GM12878 (cell line): ENCODE measurements at regions not wholly inside any gene's neighbourhood (a gene's known extent, or its start where the extent isn't known, plus 50 kb on each side); places are given as distances from the start of the nearest gene placed in this dataset.

Source experiments
- ATAC-seq: fragments of 200-7000 bp; cut with Tn5 transposase; 3 replicates; pipeline ENCODE4 v1.9.1; 2020; ENCODE audit warnings: mild to moderate bottlenecking, moderate library complexity
- BruUV-seq: library from RNA; stranded (reverse); fragments of 400-500 nt; replicated peaks from 2 replicates; lab custom pipeline; 2021; lab: Mats Ljungman, UMichigan
- CTCF ChIA-PET: fragments of 300-600 bp; sonication (Branson Sonifier 250); formaldehyde crosslinking; extraction: SDS; loops from one replicate; lab custom pipeline; 2021; ENCODE audit warnings: inconsistent platforms; lab: Yijun Ruan, JAX
- POLR2A ChIA-PET: fragments of 350-600 bp; formaldehyde crosslinking; extraction: SDS; loops from one replicate; lab custom pipeline; 2021; ENCODE audit warnings: inconsistent platforms; lab: Charles Lee
- RAD21 ChIA-PET: fragments of 300-600 bp; sonication (Branson Sonifier 250); formaldehyde crosslinking; loops from one replicate; lab custom pipeline; 2023; ENCODE audit warnings: antibody characterized with exemption; ENCODE audit not compliant: unreplicated experiment; lab: Charles Lee
- SMC1A ChIA-PET: fragments of 300-600 bp; sonication (Branson Sonifier 250); formaldehyde crosslinking; loops from one replicate; lab custom pipeline; 2023; ENCODE audit not compliant: unreplicated experiment, uncharacterized antibody; lab: Charles Lee
- DNase-seq: peaks from one replicate; pipeline ENCODE4 v3.0.0-alpha.2; 2011; ENCODE audit warnings: low read depth, low spot score
- FAIRE-seq: peaks from 3 replicates; lab custom pipeline; 2011; peaks lifted over from hg19 to GRCh38; lab: Jason Lieb, UNC
- H2AFZ ChIP-seq: 2 replicates; pipeline ENCODE4 v1.6.0; 2011; ENCODE audit warnings: low read depth, low read length, control low read depth; ENCODE audit not compliant: control insufficient read depth
- H3K27ac ChIP-seq: 2 replicates; pipeline ENCODE4 v1.5.1; 2011; ENCODE audit warnings: control low read depth; ENCODE audit not compliant: control insufficient read depth, insufficient read depth
- H3K27me3 ChIP-seq, 2 experiments: replicated peaks in 1 of 2; 2 replicates each; pipeline versions ENCODE4 v1.6.0 to v1.6.1; 2011; ENCODE audit warnings: low read length in 1 of 2; ENCODE audit not compliant: control insufficient read depth in 2 of 2, insufficient read depth in 2 of 2
- H3K36me3 ChIP-seq, 2 experiments: 2 replicates each; pipeline ENCODE4 v1.5.1; 2011; ENCODE audit warnings: low read length in 1 of 2; ENCODE audit not compliant: control insufficient read depth in 2 of 2, insufficient read depth in 2 of 2
- H3K4me1 ChIP-seq: 2 replicates; pipeline ENCODE4 v1.6.1; 2011; ENCODE audit warnings: mild to moderate bottlenecking, low read length, moderate library complexity, mixed read lengths; ENCODE audit not compliant: control insufficient read depth, insufficient read depth
- H3K4me2 ChIP-seq: 2 replicates; pipeline ENCODE4 v1.6.0; 2011; ENCODE audit warnings: control low read depth; ENCODE audit not compliant: control insufficient read depth, insufficient read depth
- H3K4me3 ChIP-seq: fragments of 200-600 bp; sonication (generic); 2 replicates; pipeline ENCODE4 v1.5.1; 2016
- H3K79me2 ChIP-seq: 2 replicates; pipeline ENCODE4 v1.6.0; 2011; ENCODE audit warnings: low read length; ENCODE audit not compliant: control insufficient read depth, insufficient read depth
- H3K9ac ChIP-seq: 2 replicates; pipeline ENCODE4 v1.8.0; 2011; ENCODE audit warnings: low read length, control low read depth, mixed read lengths; ENCODE audit not compliant: control insufficient read depth, insufficient read depth
- H3K9me3 ChIP-seq: replicated peaks from 3 replicates; pipeline ENCODE4 v1.5.1; 2011; ENCODE audit warnings: mild to moderate bottlenecking, low read length; ENCODE audit not compliant: control insufficient read depth, insufficient read depth
- H4K20me1 ChIP-seq: 2 replicates; pipeline ENCODE4 v1.6.0; 2011; ENCODE audit not compliant: control insufficient read depth, insufficient read depth
- CEBPB ChIP-seq, 2 experiments: fragments of 150-350 bp in 1 of 2; IDR thresholded peaks; 2 replicates each; pipeline ENCODE4 v1.6.1; 2012 to 2014; ENCODE audit warnings: low read depth in 2 of 2, low read length in 2 of 2, borderline replicate concordance in 1 of 2, inconsistent platforms in 1 of 2
- CHD4 ChIP-seq: fragments of 200-600 bp; sonication (generic); IDR thresholded peaks from 2 replicates; pipeline ENCODE4 v1.6.1; 2016; ENCODE audit warnings: mild to moderate bottlenecking
- CUX1 ChIP-seq: IDR thresholded peaks from 2 replicates; pipeline ENCODE4 v1.6.1; 2012; ENCODE audit warnings: improper control_type of control experiment, low read depth, low read length; ENCODE audit not compliant: insufficient replicate concordance
- FOXK2 ChIP-seq: fragments of 450-650 bp; IDR thresholded peaks from 2 replicates; pipeline ENCODE4 v1.6.1; 2017; ENCODE audit warnings: mild to moderate bottlenecking, moderate library complexity
- NFYB ChIP-seq: IDR thresholded peaks from 2 replicates; pipeline ENCODE4 v1.6.1; 2011; ENCODE audit warnings: low read depth, mild to moderate bottlenecking, low read length, improper control_type of control experiment, moderate library complexity; ENCODE audit not compliant: insufficient read depth
- RCOR1 ChIP-seq: conservative IDR thresholded peaks from 2 replicates; pipeline ENCODE4 v1.6.1; 2012; ENCODE audit warnings: low read depth, low read length, improper control_type of control experiment
- RFX5 ChIP-seq: IDR thresholded peaks from 2 replicates; pipeline ENCODE4 v1.6.1; 2011; ENCODE audit warnings: low read depth, low read length, improper control_type of control experiment
- SMC3 ChIP-seq: IDR thresholded peaks from 2 replicates; pipeline ENCODE4 v1.6.1; 2011; ENCODE audit warnings: low read length, improper control_type of control experiment, borderline replicate concordance
- SUZ12 ChIP-seq: fragments of 200-600 bp; sonication (generic); IDR thresholded peaks from one replicate; pipeline ENCODE4 v1.6.1; 2018; ENCODE audit warnings: antibody characterized with exemption, mild to moderate bottlenecking; ENCODE audit not compliant: unreplicated experiment
- TAF1 ChIP-seq: IDR thresholded peaks from 2 replicates; pipeline ENCODE4 v1.6.1; 2011; ENCODE audit warnings: mild to moderate bottlenecking, low read depth, low read length, borderline replicate concordance
- YY1 ChIP-seq: IDR thresholded peaks from 2 replicates; pipeline ENCODE4 v1.6.1; 2011; ENCODE audit warnings: low read depth, mild to moderate bottlenecking, low read length
- WGBS: methylation state at CpG from one replicate; pipeline ENCODE4 v1.1.6; 2016; ENCODE audit warnings: low lambda C conversion rate; ENCODE audit not compliant: insufficient replicate concordance, insufficient coverage; ENCODE audit errors: missing lambda C conversion rate; 5-methylcytosine and 5-hydroxymethylcytosine counted together
- in situ Hi-C: fragments of 300-500 bp; cut with MboI; formaldehyde crosslinking; loops from 9 replicates; pipeline ENCODE4 v1.14.3; 2018; ENCODE audit warnings: mixed read lengths
- intact Hi-C: fragments of 100-400 bp; cut with micrococcal nuclease; formaldehyde crosslinking; loops from one replicate; pipeline ENCODE4 v1.14.2; 2022; ENCODE audit not compliant: unreplicated experiment

GRCh38 chr6:45781890-45782289 is 233.8 kb downstream of the CLIC5 start (continued):
- no peak for TF ChIP-seq CUX1

GRCh38 chr6:45780523-45780922 is 235.1 kb downstream of the CLIC5 start:
- SMC1A ChIA-PET, result interaction anchor here (0.5 kb wide), 1 partner anchor 1202 kb away, joined by 3 read pairs; no protein-coding TSS in a partner anchor

More at GRCh38 chr6:45780523-45780922, 235.1 kb downstream of the CLIC5 start:
- no peaks in the 10 kb centered on the region for H3K79me2 ChIP-seq
- ATAC-seq (no peak), DNase-seq (no peak), FAIRE-seq (no peak)
- in situ Hi-C loops, result no loop called here
- POLR2A ChIA-PET, result no interaction called here
- intact Hi-C loops, result no loop called here
- TF ChIP-seq CHD4 (no peak), NFYB (no peak), RFX5 (no peak), CEBPB (IDR thresholded peaks at IDR 0.05; ENCODE audit: borderline replicate concordance in 1 of 2, low read depth in 2 of 2, low read length in 2 of 2) (no peak), SUZ12 (no peak), FOXK2 (no peak), YY1 (no peak), TAF1 (no peak), SMC3 (no peak), RCOR1 (no peak)
- H4K20me1 ChIP-seq, result no peaks in the 10 kb centered on the region
- H3K27ac ChIP-seq, result no peak overlapping the region
- no TSS peak for BruUV-seq
- no peaks in the 10 kb centered on the region for H3K4me1 ChIP-seq
- CTCF ChIA-PET, result interaction anchor here (1.4 kb wide), 1 partner anchor 9 kb away, joined by 3 read pairs; no protein-coding TSS in a partner anchor
- no peak overlapping the region for H3K9ac ChIP-seq
- H3K4me3 ChIP-seq, result no peak overlapping the region
- RAD21 ChIA-PET, result no interaction called here
- H3K9me3 ChIP-seq, result no peaks in the 10 kb centered on the region
- H3K36me3 ChIP-seq, result no peaks in the 10 kb centered on the region
- no peak overlapping the region for H3K4me2 ChIP-seq
- WGBS, result 58% methylated on average over 2 of the region's 2 CpGs
- no peak overlapping the region for H2AFZ ChIP-seq
- peaks cover 0 to 2% of the 10 kb centered on the region in 2 experiments; a peak in 2 of 4 replicates for H3K27me3 ChIP-seq
